Forelimb muscle (tissue), 1 donor: ENCODE measurements at regions not wholly inside any gene's neighbourhood (a gene's known extent, or its start where the extent isn't known, plus 50 kb on each side); places are given as distances from the start of the nearest gene placed in this dataset.
A peak's percentile ranks its signal among the peaks of the same experiment; 100 is the strongest.

Experiments used
- DNase-seq: peaks from one replicate; pipeline ENCODE4 v3.0.0-alpha.2; 2013; ENCODE audit warnings: low read depth

- no peak for DNase-seq
Measured at GRCh38 chr9:89655990-89656657, 51.3 kb downstream of the GADD45G start.

GRCh38 chr9:89657295-89657694 lies 52.5 kb downstream of the GADD45G start:
- DNase-seq, result no peak

GRCh38 chr9:89657765-89658164 lies 53.0 kb downstream of the GADD45G start:
- DNase-seq, result no peak

DNA sequence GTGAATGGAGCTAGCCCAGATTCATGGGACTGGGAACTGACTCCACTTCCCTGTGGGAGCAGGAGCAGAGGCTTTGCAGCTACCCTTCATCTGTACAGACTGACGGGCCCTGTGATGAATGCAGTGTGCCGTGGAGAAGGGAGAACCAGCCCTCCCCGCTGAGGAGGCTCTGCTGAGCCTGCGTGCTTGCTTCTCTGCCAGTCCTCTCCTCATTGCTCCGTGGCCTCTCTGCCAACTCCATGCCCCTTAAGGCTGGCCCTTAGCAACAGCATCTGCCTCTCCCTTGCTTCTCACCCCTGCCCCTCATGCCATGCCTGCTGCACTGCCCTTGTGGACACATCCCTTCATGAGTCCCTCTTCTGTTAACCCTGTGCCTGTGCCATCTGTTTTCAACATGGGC lies 53.6 kb downstream of the GADD45G start:
- no peak for DNase-seq

DNA sequence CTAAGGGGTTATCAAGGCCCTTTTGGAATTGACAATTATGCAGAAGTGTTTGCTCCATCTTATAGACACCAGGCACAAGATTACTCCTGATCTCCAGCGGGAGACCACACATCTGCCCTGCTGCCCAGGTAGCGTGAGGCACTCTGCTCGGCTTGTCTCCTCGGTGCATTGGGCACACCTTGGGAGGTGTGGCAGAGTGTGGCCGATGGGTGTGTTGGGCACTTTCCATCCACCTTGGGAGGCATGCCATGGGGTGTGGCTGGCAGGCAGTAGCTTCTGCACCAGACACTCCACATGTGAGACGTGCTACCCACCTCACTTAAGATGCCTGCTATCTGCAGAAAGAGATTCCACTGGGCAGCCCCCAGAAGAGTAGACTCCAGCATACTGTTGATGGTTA lies 54.1 kb downstream of the GADD45G start:
- DNase-seq, result no peak

- no peak for DNase-seq
Measured at GRCh38 chr9:89659473-89659872, 54.7 kb downstream of the GADD45G start.

DNA sequence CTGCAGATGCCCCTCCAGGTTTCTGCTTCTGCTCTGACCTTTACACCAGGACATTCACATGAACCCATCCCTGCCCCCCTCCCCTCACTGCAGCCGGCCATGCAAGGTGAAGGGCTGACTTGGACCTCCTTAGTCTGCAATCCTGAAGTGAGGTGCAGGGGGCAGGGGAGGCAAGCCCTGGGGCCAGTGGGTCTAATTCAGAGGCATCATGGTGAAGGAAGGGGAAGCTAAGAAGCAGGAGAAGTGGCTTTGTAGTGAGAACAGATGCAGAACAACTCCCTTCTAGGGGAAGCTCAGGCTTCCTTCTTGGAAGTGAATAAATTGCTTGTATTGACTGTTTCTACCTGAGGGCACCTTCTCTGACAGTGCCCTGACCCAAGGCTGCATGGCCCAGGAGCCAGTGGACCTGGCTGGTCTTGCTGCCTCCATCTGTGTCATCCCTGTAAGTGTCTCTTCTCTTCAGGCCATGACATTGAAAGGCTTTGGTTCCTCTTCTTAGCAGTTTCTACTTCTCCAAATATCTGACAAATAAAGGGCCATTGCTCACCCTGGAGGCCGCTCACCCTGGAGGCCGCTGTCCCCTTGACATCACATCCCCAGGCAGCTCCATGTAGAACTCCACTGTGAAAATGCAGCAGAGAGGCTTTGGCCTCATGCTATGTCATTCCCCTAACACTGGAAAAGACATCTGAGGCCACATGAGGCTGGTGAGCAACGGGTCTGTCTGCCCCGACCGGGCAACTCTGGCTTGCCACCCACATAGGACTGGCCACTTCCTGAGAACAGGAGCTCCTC lies 55.3 kb downstream of the GADD45G start:
- no peak for DNase-seq

DNA sequence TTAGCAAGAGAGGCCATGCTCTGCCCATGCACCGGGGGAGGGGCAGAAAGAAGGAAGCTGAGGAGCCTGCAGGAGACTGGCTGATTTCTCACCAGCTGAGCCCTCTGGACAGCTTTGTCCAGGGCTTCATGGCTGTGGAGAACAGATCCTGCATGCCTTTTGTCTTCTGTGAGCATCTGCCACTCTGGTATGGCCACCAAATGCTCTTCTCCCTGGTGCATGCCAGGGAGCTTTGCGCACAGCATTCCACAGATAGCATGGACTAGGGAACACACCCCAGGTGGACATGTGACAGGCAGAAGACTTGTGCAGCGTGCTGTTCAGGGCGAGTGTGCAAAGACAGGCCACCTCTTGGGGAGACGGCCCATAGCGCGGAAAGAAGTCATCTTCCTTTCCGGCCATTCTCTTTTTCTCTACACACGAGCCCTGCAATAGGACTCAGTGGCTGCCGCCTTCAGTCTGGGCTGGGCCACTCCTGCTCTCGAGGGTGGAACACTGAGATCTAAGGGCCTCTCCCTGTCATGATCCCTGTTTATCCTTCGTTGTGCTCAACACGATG lies 56.7 kb downstream of the GADD45G start:
- DNase-seq, result no peak

- DNase-seq, result peak; percentile 85
Measured at GRCh38 chr9:89661956-89662717, 57.3 kb downstream of the GADD45G start.

DNA sequence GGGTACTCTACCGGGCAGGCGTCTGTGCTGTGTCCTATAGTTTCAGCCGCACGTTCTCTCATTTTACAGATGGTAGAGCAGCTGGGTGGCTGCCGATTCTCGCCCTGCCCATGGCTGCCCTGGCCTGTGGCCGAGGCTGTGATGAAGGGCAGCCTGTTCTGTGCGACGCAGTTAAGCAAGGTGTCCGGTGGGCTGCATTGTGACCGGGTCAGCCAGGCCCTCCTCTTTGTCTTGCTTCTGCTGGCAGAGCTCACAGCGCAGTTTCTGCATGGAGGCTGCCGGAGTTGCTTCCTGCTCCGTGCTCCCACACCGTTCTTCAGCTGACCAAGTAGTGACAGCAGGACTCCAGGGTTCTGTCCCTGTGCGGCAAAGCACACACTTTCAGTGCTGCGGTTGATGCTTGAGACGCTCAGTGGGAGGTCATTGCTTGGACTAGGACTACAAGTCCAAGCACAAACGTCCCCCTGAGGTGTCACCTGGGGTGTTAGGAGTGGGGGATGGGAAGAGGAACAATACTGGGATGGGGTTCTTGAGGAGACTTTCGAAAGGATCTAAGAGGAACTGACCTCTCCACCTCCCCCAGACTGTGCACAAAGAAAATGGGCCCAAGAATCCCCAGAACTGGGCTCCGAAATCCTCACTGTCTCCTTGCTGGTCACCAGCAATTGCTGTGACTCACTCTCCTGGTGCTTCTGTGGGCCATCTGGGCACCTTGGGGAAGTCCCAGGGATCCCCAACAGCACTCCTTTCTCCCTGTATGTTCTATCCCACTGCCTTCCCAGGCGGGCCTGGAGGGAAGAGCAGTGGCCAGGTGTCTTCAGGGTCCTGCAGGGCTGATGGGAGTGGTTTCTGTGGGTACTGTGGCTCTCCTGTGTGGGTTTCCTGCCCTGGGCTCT lies 58.2 kb downstream of the GADD45G start:
- no peak for DNase-seq

- DNase-seq, result no peak
Measured at GRCh38 chr9:89663614-89663970, 58.8 kb downstream of the GADD45G start.

- no peak for DNase-seq
Measured at GRCh38 chr9:89664010-89664409, 59.2 kb downstream of the GADD45G start.

DNA sequence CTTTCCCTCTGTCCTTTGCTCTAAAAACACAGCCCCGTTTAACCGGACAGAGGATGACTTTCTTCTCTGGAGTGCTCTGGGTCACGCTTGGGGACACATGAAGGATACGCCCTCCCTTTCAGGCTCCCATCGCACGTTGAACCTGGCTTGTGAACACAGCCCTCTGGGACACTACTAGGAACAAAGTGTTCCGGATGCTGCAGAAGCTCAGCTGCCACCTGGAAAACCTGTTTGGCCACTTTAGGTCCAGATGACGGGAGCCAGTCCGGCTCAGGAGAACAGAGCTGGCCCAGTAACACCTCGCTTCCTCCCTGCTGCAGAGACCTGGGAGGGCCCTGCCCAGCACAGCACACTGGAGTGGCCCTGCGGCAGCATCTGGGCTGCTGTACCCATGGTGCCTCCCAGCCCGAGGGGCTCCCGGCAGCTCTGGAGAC lies 60.1 kb downstream of the GADD45G start:
- DNase-seq, result no peak

DNA sequence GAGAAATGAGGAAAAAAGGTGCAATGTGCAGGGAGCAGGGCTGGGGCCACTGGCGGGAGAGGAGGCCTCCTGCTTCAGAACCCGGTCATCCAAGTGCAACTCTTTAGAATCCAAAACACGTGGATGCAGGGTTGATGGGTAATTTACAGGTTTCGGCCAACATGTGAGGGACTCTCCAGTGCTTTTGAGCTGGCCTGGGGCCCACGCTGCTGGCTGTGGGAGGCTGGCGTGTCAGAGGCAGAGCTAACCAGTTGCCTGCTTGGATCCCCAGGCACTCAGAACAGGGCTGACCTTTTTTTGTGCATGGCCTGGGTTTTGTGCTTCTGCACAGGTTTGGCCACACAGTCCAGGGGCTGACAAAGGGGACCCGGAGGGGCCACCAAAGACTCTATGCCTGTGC lies 61.6 kb downstream of the GADD45G start:
- no peak for DNase-seq

DNA sequence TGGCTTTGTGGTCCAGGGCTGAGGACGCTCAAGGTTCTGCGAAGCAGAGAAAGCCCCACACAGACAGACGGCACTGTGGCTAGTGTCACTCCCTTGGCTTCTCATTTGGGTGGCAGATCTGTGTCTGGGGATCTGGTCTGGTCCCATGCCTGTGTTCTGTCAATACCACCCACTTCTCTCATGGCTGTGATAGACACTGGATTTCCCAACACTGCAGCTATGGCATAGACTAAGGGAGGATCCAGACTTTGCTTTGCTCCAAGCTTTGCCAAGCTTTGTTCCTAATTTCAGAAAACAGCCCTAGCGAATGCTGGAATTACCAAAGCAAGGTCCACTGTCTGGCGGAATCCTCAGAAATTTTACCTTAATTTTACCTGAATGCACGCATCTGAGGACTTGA lies 62.1 kb downstream of the GADD45G start:
- DNase-seq, result no peak

DNA sequence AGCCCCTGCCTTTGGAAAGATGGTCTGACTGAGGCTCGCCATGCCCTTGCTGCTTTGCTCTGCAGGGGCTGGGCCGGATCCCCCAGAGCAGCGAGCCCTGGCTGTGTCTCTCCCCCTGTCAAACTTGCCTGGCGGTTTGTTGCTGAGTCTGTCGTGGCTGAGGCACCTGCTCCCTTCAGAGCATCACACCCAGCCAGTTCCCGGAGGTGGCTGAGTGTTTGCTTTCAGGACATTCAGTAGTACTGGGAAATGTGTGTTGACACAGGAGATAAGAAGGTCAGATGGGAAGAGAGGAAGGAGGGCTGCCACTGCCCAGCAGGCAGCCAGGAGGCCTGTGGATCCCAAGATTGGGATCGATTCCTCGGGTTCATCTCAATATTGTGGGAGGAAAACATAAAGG lies 62.9 kb downstream of the GADD45G start:
- DNase-seq, result no peak

DNA sequence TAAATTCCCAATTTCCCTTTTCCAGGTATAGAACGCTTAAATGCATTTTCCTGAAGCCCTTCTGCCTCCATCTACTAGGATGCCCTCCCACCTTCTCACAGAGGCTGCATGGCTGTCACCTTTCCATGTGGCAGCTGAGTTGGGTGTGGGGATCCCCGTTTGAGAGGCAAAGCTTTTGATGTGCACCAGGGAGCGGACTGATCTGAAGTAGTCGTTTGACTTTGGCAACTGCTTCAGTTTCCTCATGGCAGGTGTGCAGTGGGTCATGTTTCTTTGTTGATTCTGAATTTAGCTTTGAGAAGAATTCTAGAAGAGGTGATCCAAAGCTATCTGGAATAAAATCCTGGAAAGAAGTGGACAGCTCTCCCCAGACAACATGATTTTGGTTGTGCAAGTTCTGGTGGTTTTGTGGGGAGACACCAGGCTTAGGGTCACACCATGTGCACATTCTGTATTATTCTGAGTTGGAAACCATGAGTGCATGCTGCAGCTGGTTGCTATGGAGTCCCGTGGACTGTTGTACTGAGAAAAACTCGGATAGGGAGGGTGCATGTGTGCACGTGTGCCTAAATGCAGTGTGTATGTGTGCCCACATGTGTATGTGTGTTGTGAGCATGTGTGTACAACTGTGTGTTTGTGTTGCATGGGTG lies 63.5 kb downstream of the GADD45G start:
- DNase-seq, result no peak

GRCh38 chr9:89668866-89669246 lies 64.0 kb downstream of the GADD45G start:
- no peak for DNase-seq

GRCh38 chr9:89669361-89669842 lies 64.6 kb downstream of the GADD45G start:
- no peak for DNase-seq

GRCh38 chr9:89670114-89670513 lies 65.3 kb downstream of the GADD45G start:
- no peak for DNase-seq
